AG04450 (cell line): ENCODE measurements at regions not wholly inside any gene's neighbourhood (a gene's known extent, or its start where the extent isn't known, plus 50 kb on each side); places are given as distances from the start of the nearest gene placed in this dataset.

Experiments
- CTCF ChIA-PET: fragments of 300-600, 350-600 bp; formaldehyde crosslinking; extraction: SDS; loops from one replicate; lab custom pipeline; 2022; ENCODE audit warnings: antibody characterized with exemption, inconsistent platforms; lab: Charles Lee
- POLR2A ChIA-PET: fragments of 350-600 bp; formaldehyde crosslinking; extraction: SDS; loops from one replicate; lab custom pipeline; 2021; ENCODE audit warnings: antibody characterized with exemption, inconsistent platforms; lab: Yijun Ruan, JAX
- DNase-seq: peaks from one replicate; pipeline ENCODE4 v3.0.0-alpha.2; 2011; ENCODE audit warnings: low read depth, low spot score
- H3K27ac ChIP-seq: one replicate; pipeline ENCODE4 v1.5.1; 2012; ENCODE audit warnings: low read depth, low read length, control low read depth
- H3K27me3 ChIP-seq: one replicate; pipeline ENCODE4 v1.6.0; 2012; ENCODE audit warnings: low read length; ENCODE audit not compliant: control insufficient read depth, insufficient read depth
- H3K4me3 ChIP-seq: 2 replicates; pipeline ENCODE4 v1.5.1; 2011; ENCODE audit warnings: mild to moderate bottlenecking, low read depth, low read length, control low read depth
- H3K9me3 ChIP-seq: 2 replicates; pipeline ENCODE4 v1.5.1; 2012; ENCODE audit warnings: low read length; ENCODE audit not compliant: control insufficient read depth, insufficient read depth
- CTCF ChIP-seq: IDR thresholded peaks from 2 replicates; pipeline ENCODE4 v1.5.1; 2011; ENCODE audit warnings: low read depth, low read length, control low read depth, inconsistent platforms

GRCh38 chr2:12274591-12274990 is 442.1 kb upstream of the TRIB2 start:
- Histone ChIP-seq H3K9me3 (no peaks in the 10 kb centered on the region), H3K27me3 (no peaks in the 10 kb centered on the region), H3K27ac (no peak overlapping the region), H3K4me3 (no peak overlapping the region)
- ChIA-PET CTCF (interaction anchor here (0.7 kb wide), 1 partner anchor 37 kb away, joined by 6 read pairs; no protein-coding TSS in a partner anchor), POLR2A (no interaction called here)
- no peak for DNase-seq
- TF ChIP-seq CTCF, result no peak

GRCh38 chr2:12277241-12278034 is 439.3 kb upstream of the TRIB2 start:
- Histone ChIP-seq H3K9me3 (no peaks in the 10 kb centered on the region), H3K4me3 (no peak overlapping the region), H3K27me3 (no peaks in the 10 kb centered on the region), H3K27ac (no peak overlapping the region)
- no peak for TF ChIP-seq CTCF
- no peak for DNase-seq
- ChIA-PET POLR2A (no interaction called here), CTCF (no interaction called here)

- Histone ChIP-seq H3K9me3 (no peaks in the 10 kb centered on the region), H3K4me3 (no peak overlapping the region), H3K27ac (no peak overlapping the region), H3K27me3 (no peaks in the 10 kb centered on the region)
- ChIA-PET CTCF (interaction anchor here (0.6 kb wide), 1 partner anchor 494 kb away, joined by 3 read pairs; no protein-coding TSS in a partner anchor), POLR2A (no interaction called here)
- DNase-seq, result no peak
- no peak for TF ChIP-seq CTCF
These were observed 438.5 kb upstream of the TRIB2 start for GRCh38 chr2:12278217-12278750.

GRCh38 chr2:12282780-12283695 is 433.7 kb upstream of the TRIB2 start:
- no peak for TF ChIP-seq CTCF
- Histone ChIP-seq H3K27me3 (no peaks in the 10 kb centered on the region), H3K4me3 (no peak overlapping the region), H3K27ac (no peak overlapping the region), H3K9me3 (no peaks in the 10 kb centered on the region)
- CTCF ChIA-PET, result interaction anchor here (0.9 kb wide), 1 partner anchor 434 kb away, joined by 3 read pairs; the partner anchor contains the start of gene TRIB2
- no peak for DNase-seq
- POLR2A ChIA-PET, result no interaction called here
